Left renal cortex interstitium (tissue), 4 donors: ENCODE measurements at regions not wholly inside any gene's neighbourhood (a gene's known extent, or its start where the extent isn't known, plus 50 kb on each side); places are given as distances from the start of the nearest gene placed in this dataset.
A peak's percentile ranks its signal among the peaks of the same experiment; 100 is the strongest.

Experiments used
- DNase-seq, 4 donors: peaks; one replicate each; pipeline ENCODE4 v3.0.0-alpha.2; 2013; ENCODE audit warnings: low read depth in 4 of 4, low spot score in 2 of 4, missing footprints in 1 of 4

DNA sequence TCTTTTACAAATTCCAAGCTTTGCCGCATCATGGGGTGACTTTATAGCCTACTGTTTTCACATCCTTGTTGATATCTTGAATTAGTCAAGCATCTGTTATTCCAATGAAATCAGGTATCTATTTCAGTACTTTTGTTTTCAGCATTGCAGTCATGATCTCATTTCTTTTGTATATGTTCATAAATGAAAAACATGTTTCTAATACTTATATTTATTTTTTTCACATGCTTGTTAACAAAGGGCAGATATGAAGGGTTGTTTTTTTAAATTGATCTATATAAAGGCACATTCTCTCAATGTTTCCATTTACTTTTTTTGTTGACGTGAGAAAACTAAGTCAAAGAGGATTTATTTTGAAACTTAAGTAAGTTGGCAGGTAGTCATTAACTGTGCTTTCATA, 964.8 kb downstream of the JRKL start:
- no peak for DNase-seq

DNA sequence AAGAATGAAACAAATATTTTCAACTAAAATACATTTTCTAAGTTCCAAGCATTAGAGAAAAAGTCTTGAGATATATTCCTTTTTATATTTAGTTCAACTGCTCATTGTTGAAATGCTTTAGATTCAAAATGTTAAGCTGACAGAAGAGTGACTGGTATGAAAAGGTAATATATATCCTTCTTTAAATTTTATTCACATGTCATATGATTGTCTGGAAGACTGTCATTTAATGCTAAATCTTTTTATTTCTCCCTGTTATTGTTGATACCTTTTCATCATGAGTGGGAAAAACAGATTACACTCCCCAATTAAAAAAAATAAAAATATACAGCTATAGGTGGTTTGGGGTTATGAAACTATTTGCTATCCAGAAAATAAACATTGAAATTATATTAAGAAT, 965.4 kb downstream of the JRKL start:
- DNase-seq = no peak

DNA sequence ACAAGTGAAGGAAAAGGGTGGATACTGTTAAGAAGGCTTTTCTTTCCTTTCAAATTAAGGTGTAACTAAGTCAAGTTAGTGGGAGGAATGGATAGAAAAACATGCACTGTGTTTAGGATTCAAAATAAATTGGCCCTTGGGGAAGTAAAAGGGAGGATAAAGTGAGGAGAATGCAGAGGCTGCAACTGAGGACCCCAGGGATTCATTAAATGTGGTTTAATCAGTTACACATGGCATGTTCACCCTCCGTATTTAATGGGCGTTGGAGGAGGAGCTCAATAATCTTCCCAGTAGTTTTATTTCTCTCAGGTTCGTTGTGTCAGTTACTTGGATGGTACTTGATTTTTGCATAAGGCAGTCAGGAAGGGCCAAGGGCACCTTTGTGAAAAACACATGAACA, 966.3 kb downstream of the JRKL start:
- no peak for DNase-seq

DNA sequence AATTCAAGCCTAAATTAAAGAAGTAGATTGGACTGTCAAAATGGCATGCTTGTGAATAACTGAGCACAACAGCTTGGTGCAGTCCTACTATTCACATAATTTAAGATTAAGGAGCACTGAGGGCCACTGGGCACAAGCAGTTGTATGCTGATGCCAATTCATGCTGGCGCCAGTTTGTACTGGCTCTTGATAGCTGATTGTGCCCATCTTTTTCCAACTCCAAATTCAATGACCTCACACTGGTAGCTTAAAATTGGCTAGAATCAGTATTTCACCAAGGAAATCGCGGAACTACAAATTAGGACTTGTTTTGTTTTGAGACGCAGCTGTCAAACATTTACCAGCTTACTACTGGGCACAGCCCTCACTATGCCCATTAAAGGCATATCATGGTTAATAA, 969.2 kb downstream of the JRKL start:
- DNase-seq = no peak

DNA sequence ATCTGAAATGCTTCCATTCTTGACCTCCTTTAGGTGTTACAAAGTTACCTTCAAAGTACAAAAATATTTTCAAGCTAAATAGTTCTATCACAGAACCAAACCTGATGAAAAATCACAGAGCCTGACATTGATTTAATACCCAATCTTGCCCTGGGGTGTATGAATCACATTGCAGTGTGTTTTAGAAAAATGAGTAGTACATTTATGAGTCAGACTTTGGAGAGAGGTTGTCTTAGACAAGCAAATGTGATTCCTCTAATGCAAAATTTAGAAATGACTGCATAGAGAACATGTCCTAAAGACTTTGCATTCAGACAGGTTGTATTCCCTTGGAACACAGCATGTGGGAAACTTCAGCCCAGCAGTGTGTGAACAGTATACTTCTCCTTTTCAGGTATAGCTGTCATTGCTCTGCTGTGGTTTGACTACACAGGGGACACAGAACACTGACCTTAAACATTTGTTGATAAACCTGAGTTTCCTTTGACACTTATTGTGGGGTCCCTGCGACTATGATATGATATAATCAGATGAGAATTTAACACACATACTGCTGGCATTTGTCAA, 972.1 kb downstream of the JRKL start:
- DNase-seq = no peak

DNA sequence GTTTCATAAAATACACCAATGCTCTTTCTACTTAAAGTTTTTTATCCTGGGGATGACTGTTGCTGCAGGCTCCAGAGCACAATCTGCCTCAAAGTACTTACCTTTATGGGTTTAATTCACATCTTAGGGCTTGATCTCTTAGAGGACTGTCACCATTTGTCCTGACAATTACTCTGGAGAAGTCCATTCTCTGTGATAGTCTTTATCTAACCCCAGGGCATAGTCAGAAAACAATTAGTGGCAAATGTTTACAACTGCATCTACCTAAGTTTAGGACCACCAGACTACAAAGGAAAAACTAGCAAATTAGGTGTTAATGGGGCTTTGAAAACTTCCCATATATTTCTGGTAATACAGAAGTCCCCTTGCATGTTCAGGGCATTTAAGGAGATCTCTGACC, 973.5 kb downstream of the JRKL start:
- DNase-seq = no peak

DNA sequence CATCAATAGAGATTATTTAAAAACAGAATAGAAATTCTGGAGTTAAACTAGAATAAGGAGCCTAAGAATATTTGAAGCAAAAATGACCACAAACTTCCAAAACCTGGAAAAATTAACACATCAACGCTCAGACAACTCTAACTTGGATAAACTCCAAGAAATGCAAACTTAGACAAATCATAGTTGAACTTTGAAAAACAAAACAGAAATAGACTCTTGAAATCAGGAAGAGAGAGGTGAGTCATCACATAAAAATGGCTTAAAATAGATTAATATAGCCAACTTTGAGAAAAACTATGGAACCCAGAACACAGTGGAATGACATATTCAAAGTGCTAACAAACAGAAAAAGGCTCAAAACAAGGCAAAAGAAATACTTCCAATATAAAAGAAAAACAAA, 974.2 kb downstream of the JRKL start:
- no peak for DNase-seq

DNA sequence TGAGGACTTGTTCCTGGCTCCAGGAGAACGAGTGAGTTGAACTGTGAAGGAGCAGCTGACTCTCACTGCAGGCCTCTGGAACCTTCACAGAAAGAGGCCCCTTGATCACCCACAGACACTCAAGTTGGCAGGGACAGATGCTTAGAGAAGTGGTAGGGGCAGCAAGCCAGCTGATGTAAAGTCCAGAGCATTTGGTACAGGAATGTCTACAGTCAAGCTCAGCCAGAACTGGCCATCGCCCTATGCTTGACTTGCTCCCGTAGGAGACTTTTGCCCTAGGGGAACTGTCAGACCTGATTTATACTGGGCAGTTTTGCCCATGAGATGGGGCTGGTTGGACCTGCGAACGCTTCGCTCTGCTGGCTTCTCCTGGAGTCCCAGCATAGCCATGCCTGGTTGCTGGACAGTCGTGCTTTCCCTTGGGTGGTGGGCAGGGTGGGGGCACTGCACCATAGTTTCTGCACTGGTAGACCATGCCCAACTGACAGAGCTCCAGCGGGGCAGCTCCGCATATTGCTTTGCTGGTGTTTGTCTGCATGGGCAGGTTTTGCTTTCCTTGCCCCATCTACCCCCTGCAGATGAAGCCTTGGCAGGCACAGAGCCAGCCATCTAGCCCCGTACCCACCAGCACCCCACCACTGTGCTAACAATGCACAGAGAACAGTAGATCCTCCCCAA, 977.7 kb downstream of the JRKL start:
- DNase-seq = no peak

DNA sequence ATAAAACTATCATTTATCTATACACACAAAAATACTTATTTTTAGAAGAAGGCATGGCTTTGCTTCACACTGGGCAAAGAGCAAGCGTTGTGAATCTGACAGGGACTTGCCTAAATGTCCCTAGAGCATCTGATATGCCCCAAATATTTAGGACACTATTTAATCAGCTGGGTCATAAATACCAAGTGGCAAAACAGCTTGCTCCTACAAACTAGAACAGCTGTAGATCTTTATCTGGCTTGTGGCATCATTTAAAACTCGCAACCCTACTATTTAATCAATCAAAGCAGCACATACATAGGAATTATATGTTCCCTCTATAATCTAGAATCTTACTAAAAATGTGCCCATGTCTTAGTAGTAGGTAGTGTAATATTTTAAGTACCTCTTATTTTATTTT, 999.5 kb downstream of the JRKL start:
- DNase-seq = no peak

DNA sequence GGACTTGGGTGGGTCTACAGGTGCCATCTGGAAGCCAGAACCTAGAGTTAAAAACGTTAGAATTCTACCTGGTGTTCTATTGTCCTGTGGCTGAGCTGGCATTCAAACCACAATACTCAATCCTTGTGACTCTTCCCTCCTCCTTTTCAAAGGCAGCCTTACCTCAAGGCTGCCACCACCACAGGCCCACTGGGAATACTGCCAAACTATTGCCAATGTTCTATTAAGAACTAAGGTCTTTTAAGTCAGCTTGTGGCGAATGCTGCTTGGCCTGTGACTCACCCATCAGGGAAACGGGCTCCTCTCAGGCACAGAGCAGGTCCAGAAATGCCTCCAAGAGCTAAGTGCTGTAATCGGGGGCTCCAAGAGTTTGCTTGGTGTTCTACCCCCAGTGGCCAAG, 1008.4 kb downstream of the JRKL start:
- DNase-seq = no peak

DNA sequence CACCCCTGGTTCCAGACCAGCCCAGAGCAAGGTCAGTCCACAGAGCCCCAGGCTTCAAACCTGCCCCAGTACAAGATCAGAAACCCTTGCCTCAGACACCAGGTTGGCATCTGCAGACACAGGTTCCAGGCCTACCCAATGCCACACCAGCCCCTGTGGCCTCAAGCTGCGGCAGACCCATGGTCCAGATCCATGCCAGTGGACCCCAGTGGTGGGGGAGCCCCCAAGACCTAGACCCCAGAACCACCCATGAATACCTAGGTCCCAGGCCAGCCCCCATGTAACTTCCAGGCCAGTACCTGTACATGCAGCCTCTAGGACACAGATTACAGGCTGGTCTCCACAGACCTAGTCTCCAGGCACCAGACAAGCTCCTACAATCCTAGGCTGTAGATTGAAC, 1019.3 kb downstream of the JRKL start:
- no peak for DNase-seq

DNA sequence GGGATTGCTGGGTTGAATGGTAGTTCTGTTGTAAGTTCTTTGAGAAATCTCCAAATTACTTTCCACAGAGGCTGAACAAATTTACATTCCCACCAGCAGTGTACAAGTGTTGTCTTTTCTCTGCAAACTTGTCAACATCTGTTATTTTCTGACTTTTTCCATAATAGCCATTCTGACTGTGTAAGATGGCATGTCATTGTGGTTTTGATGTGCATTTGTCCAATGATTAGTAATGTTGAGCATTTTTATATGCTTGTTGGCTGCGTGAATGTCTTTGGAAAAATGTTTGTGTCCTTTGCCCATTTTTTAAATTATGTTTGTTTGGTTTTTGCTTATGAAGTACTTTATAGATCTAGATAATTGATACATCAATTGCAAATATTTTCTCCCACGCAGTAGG, 1025.0 kb downstream of the JRKL start:
- DNase-seq = no peak

DNA sequence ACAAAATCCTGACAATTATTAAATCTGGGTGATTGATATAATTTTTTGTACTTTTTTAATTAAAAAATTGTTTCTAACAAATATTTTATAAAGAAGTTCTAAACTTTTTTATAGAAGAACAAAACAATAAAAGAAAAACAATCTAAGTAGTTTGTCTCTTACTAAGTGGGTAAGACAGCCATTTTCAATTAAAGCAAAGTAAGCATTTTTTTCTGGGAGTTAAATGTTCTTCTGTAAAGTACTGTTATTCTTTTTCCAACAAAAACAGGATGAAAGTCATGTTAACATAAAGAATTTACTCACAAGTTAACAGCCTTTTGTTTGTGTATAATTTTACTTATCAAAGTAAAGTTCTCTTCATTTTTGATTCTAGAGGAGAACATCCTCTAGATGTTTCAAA, 1029.9 kb downstream of the JRKL start:
- no peak for DNase-seq

DNA sequence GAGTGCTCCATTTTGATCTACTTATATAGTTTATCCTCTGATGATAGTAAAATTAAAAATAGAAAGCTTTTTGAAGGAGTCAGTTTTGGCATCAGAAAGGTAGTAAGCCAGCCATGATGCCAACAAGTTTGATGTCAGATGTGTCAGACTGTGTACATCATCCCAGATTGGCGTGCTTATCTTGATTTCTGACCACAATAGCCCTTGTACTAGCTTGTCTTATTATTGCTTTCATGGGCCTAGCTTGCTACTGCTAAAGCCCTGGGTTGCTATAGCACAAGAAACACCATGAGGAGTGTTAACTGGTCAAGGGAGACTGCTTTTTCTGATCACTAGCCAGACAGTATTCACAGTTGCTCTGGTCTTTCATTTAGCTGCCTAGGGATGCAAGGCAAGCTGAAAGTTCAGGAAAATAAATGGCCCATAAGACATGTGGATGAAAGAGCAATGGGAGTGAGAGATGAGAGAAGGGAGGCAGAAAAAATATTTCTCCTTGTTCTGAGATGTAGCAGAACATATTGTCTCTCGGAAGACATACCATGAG, 1038.5 kb downstream of the JRKL start:
- no peak for DNase-seq

DNA sequence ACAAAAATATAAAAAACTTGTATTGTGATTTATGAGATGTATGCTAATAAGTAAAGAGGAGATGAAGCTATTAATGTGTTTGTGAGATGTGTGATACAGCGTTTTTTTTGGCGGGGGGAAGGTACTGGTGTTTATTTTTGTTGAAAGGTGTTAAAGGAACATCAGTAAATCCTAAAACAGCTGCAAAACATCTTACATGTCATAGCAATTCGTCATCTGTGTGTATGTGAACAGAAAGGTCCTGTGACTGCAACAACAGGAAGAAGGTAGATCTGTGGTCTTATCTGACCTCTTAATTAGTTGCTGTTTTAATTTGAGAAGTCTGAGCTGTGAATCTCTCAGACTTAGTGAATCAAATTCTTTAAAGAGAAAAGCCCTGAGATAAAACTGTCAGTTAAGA, 1041.1 kb downstream of the JRKL start:
- DNase-seq = peak in 3 of 4 donors; percentile 49 to 66 (median 60)

DNA sequence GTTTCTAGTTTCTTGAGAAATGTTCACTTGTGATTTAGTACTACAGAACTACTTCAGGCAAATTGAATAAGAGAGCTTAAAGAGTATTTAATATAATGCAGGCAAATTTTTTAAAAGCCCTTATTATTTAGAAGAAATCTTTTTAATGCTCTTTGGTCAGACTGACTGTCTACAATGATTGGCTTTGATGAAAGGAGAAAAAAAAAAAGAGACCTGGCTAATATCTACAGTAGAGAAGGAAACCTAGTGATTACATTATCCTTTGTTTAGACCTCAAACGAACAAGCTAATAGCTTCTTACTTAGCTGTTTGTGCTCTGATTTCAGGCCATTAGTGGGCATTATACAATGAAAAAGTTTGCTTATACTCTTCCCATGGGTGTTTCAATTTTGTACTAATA, 1043.1 kb downstream of the JRKL start:
- DNase-seq = no peak

DNA sequence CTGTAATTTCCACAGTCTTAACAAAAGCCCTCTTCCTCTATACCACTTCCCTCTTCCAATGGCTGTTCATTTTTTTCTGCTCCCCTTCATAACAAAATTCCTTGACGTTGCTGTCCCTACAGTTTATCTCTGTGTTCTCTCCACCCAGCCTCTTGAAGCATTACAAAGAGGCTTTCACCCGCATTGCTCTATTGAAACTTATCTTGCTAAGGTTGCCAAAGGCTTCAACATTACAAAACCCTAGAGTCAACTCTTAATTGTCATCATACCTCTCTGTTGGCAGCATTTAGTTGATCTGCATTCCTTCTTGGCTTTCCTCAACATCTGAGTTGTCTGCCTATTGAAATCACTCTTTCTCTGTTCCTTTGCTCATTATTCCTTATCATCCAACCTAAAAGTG, 1055.7 kb downstream of the JRKL start:
- DNase-seq = no peak

DNA sequence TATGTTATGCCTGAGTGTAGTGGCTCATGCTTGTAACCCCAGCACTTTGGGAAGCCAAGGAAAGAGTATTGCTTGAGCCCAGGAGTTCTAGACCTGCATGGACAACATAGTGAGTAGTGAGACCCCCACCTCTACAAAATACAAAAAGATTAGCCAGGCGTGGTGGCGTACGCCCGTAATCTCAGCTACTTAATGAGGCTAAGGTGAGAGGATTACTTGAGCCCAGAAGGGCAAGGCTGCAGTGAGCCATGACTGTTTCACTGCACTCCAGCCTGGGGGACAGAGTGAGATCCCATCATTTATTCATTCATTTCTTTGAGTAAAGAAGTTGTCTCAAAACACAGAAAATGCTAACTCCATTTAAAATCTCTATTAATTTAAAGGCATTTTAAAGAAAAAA, 1061.6 kb downstream of the JRKL start:
- DNase-seq = no peak

DNA sequence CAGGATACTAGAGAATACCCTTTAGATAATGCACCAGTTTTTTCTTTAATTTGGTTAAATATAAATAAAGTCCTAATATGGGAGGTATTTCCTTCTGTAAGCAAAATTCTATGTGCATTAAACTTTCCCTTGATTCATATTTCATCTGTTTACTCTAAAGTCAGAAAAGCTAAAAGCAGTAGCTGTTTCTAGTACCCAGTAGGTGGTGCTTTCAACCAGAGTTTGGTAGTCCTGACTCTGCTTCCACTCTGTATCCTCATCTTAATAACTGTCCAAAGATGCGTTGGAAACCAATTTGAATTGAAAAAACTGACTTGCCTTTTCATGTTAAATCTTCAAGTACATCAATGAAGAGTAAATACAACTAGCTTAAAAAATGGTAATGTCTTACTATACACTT, 1065.2 kb downstream of the JRKL start:
- DNase-seq = no peak

DNA sequence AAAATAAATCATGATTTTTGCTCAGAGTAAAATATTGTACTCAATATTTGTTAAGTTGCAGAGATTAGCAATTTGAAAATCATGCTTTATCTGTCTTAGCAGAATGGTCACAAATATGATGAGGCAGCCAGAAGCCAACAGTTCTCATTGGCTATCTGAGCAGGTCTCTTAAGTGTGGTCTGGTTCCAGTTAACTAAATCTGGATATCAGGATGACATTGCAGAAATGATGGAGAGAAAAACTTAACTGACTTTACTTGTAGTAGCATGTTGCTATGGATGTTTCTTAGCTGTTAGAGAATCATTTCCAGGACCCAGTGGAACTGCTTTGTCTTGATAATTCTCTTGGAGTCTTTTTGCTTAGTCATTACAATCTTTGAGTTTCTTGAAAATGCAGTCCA, 1070.3 kb downstream of the JRKL start:
- DNase-seq = no peak

DNA sequence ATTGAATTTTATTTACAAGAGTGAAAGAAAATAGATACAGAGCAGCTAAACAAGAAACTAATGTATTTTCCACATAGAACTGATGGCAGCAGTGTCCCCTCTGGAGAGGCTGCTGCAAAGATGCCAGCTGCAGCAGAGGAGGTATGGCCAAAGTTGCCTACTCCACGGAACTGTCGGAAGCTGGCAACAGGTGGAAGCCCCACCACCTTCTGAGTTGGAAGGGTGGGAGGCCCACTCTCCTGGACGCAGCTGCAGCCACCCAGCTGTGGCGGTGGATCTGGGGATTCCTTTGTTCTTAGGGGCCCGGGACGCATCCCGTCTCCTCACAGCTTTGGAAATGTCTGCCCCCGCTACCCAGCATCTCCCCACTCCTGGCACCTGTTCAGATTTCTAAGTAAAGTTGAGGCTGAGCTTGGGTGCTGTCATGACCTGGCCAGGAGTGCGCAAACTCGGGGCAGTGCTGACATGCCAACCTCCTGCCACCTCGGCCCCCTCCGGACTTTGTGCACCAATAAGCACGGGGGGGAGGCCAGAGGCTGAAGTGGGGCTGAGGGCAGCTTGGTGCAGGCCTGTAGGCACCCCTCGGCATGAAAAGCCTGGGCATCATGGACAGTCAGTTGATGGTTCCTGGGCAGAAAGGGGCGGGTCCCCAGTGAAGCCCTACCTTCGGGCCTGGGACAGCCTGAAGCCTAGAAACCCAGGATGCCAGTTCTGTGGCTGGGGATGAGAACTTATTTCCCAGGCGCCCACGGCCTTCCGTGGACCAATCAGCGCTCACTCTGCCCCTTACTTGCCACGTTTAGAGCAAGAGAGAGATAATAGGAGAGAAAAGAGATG, 1071.4 kb downstream of the JRKL start:
- no peak for DNase-seq

DNA sequence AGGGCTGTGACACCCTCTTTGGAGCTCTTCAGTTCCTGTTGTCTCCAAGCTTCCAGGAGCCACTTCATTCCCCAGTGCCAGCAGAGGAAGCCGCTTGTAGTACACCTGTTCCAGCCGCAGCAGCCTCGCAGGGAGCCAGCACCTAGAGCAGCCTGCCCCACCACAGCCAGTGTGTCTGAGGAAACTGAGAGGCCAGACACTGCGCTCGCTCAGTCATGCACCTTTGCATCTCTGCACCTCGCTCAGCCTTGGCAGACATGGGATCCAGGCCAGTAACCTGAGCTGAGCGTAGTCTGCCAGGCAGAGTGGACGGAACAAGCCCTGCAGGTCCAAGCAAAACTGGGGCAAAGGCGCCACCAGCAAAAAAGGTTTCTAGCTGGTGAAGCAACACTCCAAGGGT, 1072.1 kb downstream of the JRKL start:
- DNase-seq = no peak
